ENCODE measurements at regions not wholly inside any gene's neighbourhood (a gene's known extent, or its start where the extent isn't known, plus 50 kb on each side); places are given as distances from the start of the nearest gene placed in this dataset.

DNA sequence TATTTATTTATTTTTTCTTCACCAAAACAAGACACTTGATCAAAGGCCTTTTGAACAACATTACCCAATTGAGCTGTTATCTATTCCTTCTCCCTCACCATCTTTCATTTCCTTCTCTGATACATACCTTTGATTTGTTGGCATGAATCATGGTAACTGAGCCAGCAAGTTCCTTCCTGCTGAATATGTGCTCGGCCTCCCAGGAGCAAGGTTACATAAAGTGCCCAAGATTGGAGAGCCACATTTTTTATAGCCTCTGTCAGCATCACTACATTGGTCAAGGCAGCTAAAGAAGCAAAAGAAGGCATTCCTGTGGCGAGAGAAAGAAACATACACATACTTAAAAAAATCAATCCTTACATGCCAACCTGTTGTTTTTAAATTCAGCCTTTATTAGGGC lies 369.6 kb downstream of the CYLC2 start:
- H3K36me3 Mint-ChIP-seq (ENCODE audit: low read depth): no peaks in the 10 kb centered on the region
- H3K27ac Mint-ChIP-seq: no peak overlapping the region
- peak; percentile 25 for DNase-seq
- H3K4me3 Mint-ChIP-seq: no peak overlapping the region
- H3K4me1 Mint-ChIP-seq (ENCODE audit: low read depth): no peaks in the 10 kb centered on the region
- H3K27me3 Mint-ChIP-seq (ENCODE audit: insufficient read depth): no peaks in the 10 kb centered on the region; the same call in none of the 2 replicates
- H3K9me3 Mint-ChIP-seq: peaks cover 36% of the 10 kb centered on the region
- TF ChIP-seq, protein P1, sequence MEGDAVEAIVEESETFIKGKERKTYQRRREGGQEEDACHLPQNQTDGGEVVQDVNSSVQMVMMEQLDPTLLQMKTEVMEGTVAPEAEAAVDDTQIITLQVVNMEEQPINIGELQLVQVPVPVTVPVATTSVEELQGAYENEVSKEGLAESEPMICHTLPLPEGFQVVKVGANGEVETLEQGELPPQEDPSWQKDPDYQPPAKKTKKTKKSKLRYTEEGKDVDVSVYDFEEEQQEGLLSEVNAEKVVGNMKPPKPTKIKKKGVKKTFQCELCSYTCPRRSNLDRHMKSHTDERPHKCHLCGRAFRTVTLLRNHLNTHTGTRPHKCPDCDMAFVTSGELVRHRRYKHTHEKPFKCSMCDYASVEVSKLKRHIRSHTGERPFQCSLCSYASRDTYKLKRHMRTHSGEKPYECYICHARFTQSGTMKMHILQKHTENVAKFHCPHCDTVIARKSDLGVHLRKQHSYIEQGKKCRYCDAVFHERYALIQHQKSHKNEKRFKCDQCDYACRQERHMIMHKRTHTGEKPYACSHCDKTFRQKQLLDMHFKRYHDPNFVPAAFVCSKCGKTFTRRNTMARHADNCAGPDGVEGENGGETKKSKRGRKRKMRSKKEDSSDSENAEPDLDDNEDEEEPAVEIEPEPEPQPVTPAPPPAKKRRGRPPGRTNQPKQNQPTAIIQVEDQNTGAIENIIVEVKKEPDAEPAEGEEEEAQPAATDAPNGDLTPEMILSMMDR (IDR thresholded peaks at IDR 0.05): no peak

DNA sequence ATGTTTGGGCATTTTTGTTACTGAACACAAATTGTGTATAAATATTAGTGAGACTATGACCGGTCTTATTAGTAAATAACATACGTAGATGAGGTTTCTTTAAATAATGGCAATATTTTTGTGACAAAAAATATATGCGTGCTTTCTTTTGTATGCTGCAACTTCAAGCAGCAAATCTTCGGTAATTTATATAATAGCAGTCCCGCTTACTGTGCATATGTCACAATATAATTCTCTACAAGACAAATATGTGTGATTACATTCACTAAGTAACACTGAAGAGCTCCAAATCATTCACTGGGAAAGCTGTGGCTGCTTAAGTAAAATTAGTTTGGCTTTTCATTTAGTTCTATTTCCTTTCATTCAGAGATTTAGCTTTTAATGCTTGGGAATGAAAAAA lies 376.0 kb downstream of the CYLC2 start:
- TF ChIP-seq, protein P1 (IDR thresholded peaks at IDR 0.05): no peak
- Mint-ChIP-seq H3K4me3 (no peak overlapping the region), H3K27ac (no peak overlapping the region), H3K9me3 (peaks cover 14% of the 10 kb centered on the region), H3K27me3 (ENCODE audit: insufficient read depth) (no peaks in the 10 kb centered on the region), H3K36me3 (ENCODE audit: low read depth) (no peaks in the 10 kb centered on the region), H3K4me1 (ENCODE audit: low read depth) (no peaks in the 10 kb centered on the region)
- no peak for DNase-seq

DNA sequence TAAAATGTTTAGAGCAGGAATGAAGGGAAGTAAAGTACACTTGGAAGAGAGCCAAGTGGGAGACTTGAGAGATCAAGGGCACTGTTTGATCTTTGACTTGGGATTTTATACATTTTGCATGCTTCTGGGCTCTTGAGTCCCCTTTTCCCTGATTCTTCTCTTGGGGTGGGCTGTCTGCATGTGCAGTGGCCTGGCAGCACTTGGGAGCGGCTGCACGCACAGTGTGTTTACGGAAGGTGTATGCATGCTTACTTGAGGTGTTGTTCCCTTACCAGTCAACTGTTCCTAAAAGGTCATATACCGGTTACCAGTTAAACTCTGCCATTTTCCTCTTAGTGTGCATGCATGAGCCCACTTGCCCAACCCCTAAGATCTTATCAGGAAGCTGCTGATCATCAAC lies 377.7 kb downstream of the CYLC2 start:
- no peak for DNase-seq
- Mint-ChIP-seq H3K4me1 (ENCODE audit: low read depth) (no peaks in the 10 kb centered on the region), H3K9me3 (peaks cover 19% of the 10 kb centered on the region), H3K27ac (no peak overlapping the region), H3K36me3 (ENCODE audit: low read depth) (no peaks in the 10 kb centered on the region), H3K27me3 (ENCODE audit: insufficient read depth) (no peaks in the 10 kb centered on the region), H3K4me3 (no peak overlapping the region)
- TF ChIP-seq, protein P1 (IDR thresholded peaks at IDR 0.05): no peak

DNA sequence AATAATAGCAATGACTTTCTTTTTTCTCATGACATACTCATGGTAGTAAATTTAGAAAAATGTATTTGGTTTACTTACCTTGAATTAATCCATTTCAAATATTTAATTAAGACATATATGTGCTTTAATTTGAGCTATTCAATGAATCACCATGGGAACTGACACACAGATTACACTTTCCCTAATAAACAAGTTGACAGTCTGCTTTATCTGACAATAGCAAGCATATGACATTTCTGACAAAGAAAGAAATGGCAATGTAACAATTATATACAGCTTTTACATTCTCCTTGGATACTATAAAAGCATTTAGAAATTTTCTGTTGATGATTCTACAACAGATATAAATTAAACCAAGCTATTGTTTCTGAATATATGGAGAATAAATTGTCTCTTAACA lies 382.5 kb downstream of the CYLC2 start:
- Mint-ChIP-seq H3K9me3 (peaks cover 31% of the 10 kb centered on the region), H3K27ac (no peak overlapping the region), H3K27me3 (ENCODE audit: insufficient read depth) (no peaks in the 10 kb centered on the region), H3K36me3 (ENCODE audit: low read depth) (no peaks in the 10 kb centered on the region; the same call in 1 of the 2 replicates), H3K4me3 (no peak overlapping the region), H3K4me1 (ENCODE audit: low read depth) (no peaks in the 10 kb centered on the region)
- DNase-seq: no peak
- TF ChIP-seq, protein P1 (IDR thresholded peaks at IDR 0.05): no peak

DNA sequence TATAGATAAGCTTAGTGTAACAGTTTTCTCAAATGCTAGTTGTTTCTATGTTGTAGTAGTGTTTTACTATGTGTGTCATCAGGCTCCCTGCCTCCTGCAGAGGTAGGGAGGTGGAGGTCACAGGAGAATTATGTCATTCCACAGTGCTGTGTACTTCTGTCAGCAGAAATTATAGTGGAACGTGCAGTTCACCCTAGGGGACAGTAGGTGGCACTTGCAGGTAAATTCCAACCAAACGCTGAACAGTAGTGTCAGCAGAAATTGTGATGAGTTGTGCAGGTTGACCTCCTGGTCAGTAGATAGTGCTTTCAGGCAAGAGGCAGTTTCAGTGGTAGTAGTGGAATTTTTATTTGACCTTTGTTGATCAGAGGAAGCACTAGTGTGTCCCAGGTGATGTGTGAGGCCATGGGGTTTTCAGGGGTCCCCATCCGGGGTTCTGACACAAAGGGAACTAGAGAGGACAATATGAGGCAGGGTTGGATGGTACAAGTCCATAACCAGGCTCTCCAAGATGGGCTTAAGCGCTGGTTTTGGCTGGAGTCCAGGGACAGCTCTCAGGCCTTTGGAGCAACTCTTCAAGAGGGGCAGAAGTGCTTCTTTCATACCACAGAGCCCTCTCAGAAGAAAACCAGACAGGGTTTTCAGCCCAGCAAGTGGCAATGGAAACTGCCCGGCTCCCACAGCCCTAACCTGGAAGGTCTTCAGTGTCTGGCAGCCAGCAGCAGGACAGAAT lies 402.9 kb downstream of the CYLC2 start:
- Mint-ChIP-seq H3K36me3 (ENCODE audit: low read depth) (no peaks in the 10 kb centered on the region), H3K9me3 (peaks cover 53% of the 10 kb centered on the region), H3K4me3 (no peak overlapping the region), H3K4me1 (ENCODE audit: low read depth) (no peaks in the 10 kb centered on the region), H3K27ac (no peak overlapping the region), H3K27me3 (ENCODE audit: insufficient read depth) (no peaks in the 10 kb centered on the region; the same call in 1 of the 2 replicates)
- TF ChIP-seq, protein P1 (IDR thresholded peaks at IDR 0.05): peak; percentile 59
- peak; percentile 0 for DNase-seq
